ENCODE measurements at regions not wholly inside any gene's neighbourhood (a gene's known extent, or its start where the extent isn't known, plus 50 kb on each side); places are given as distances from the start of the nearest gene placed in this dataset.
"Not testable (repeated sequence)": the region's sequence is repeated elsewhere in the genome, so short reads cannot be mapped to it uniquely, and the experiment has no call there.

DNA sequence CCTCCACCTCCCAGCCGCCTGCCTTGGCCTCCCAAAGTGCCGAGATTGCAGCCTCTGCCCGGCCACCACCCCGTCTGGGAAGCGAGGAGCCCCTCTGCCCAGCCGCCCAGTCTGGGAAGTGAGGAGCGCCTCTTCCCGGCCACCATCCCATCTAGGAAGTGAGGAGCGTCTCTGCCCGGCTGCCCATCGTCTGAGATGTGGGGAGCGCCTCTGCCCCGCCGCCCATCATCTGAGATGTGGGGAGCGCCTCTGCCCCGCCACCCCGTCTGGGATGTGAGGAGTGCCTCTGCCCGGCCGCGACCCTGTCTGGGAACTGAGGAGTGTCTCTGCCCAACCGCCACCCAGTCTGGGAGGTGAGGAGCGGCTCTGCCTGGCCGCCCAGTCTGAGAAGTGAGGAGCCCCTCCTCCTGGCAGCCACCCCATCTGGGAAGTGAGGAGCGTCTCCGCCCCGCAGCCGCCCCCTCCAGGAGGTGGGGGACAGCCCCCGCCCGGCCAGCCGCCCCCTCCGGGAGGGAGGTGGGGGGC is 296.3 kb downstream of the HNRNPD start:
- DNase-seq (ENCODE audit: low read depth in 2 of 2) = not testable (repeated sequence)

DNA sequence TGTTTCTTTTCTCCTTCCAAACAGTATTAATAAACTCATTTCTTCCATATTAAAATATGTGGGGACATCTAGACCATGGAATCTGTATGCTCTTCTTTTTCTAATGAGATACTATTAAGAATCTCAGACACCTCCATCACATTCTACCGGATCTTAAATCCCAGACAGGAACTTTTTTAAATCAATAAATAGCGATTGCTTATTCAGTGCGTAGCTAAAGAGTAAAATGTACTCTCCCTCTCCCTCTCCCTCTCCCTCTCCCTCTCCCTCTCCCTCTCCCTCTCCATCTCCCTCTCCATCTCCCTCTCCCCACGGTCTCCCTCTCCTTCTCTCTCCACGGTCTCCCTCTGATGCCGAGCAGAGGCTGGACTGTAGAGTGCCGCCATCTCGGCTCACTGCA is 297.0 kb downstream of the HNRNPD start:
- DNase-seq (ENCODE audit: low read depth in 2 of 2) = no peak

DNA sequence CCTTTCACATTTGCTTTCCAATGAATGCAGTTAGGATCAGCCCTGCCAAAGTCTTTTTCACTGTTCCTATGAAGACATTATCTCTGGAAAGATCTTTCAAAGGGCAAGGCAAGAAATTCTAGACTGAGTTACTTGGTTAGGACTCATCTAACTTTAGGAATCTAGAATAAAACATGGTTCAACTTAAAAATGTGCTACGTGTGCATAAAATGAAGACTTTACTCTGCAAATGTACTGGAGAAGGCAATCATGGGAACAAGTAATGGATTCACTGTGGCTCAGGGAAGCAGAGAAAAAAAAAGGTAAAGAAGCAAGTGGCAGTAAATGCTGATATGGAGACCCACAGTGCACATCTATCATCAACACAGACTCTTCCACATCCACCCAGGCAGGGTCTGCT is 297.4 kb downstream of the HNRNPD start:
- no peak for DNase-seq (ENCODE audit: low read depth in 2 of 2)

GRCh38 chr4:82071951-82072350 is 301.8 kb downstream of the HNRNPD start:
- no peak for DNase-seq (ENCODE audit: low read depth in 2 of 2)

GRCh38 chr4:82069883-82070638 is 303.7 kb downstream of the HNRNPD start:
- DNase-seq (ENCODE audit: low read depth in 2 of 2) = no peak

DNA sequence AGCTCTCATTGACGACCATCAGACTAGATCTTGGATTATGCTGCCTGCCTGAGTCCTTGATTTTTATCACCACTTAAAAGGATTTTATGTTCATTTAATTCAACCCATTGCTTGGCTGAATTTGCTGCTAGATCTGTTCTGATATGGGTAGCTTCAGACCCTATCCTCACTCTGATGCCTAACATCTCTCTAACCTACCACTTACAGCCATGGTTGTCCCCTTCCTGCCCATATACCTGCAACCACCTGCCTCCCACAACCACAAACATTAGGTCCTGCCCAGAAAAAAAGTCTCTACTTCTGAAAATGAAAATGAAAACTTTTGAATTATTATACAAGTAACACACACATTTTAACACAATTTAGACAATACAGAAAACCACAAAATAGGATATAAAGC is 310.8 kb downstream of the HNRNPD start:
- no peak for DNase-seq (ENCODE audit: low read depth in 2 of 2)

- DNase-seq (ENCODE audit: low read depth in 2 of 2) = no peak
Observed at GRCh38 chr4:82057990-82058544, 315.7 kb downstream of the HNRNPD start.

- DNase-seq (ENCODE audit: low read depth in 2 of 2) = no peak
Observed at GRCh38 chr4:82055156-82055555, 318.6 kb downstream of the HNRNPD start.

- no peak for DNase-seq (ENCODE audit: low read depth in 2 of 2)
Observed at GRCh38 chr4:82053396-82053795, 320.4 kb downstream of the HNRNPD start.

GRCh38 chr4:82050796-82051195 is 323.0 kb downstream of the HNRNPD start:
- DNase-seq (ENCODE audit: low read depth in 2 of 2) = no peak

- DNase-seq (ENCODE audit: low read depth in 2 of 2) = no peak
Observed at GRCh38 chr4:82049294-82049693, 324.5 kb downstream of the HNRNPD start.

- DNase-seq (ENCODE audit: low read depth in 2 of 2) = no peak
Observed at GRCh38 chr4:82047731-82048130, 326.1 kb downstream of the HNRNPD start.

- DNase-seq (ENCODE audit: low read depth in 2 of 2) = no peak
Observed at GRCh38 chr4:82046796-82047195, 327.0 kb downstream of the HNRNPD start.

DNA sequence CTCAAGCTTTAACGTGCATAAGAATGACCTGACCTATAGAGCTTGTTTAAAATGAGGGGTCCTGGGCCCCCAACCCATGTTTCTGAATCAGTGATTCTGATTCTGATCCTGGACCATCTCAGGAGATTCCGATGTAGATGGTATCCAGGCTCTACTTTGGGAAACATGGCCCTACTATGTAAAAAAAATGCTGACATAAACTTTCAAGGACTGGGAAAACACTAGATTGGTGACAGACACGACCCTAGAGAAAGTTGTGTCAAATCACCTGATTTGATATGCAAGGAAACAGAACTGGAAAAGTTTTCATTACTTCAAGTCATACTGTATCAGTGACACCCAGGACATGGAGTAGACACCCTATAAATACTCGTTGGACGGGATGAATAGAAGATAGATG is 328.5 kb downstream of the HNRNPD start:
- DNase-seq (ENCODE audit: low read depth in 2 of 2) = no peak

GRCh38 chr4:82044141-82044993 is 329.4 kb downstream of the HNRNPD start:
- DNase-seq (ENCODE audit: low read depth in 2 of 2) = no peak

- no peak for DNase-seq (ENCODE audit: low read depth in 2 of 2)
Observed at GRCh38 chr4:82043809-82044137, 330.0 kb downstream of the HNRNPD start.

GRCh38 chr4:82043081-82043808 is 330.5 kb downstream of the HNRNPD start:
- no peak for DNase-seq (ENCODE audit: low read depth in 2 of 2)

DNA sequence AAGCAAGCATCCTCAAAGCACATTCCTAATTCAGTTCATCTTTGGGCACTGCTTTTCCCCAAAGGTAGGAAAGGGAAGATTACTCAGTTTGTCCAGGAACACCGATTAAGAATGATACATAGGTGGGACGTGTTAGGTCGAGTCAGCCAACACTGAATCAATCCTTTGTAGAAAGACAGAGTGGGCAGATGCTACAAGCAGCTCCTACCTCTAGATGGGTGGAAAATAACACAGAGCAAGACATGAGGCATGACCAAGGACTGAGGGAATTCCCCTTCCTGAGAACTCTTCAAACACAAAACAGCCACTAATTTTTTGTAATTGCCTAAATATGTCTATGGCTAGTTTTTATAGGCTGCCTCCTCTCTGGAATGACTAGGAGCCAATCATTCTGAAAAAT is 331.7 kb downstream of the HNRNPD start:
- DNase-seq (ENCODE audit: low read depth in 2 of 2) = no peak

GRCh38 chr4:82038936-82039335 is 334.9 kb downstream of the HNRNPD start:
- DNase-seq (ENCODE audit: low read depth in 2 of 2) = no peak

DNA sequence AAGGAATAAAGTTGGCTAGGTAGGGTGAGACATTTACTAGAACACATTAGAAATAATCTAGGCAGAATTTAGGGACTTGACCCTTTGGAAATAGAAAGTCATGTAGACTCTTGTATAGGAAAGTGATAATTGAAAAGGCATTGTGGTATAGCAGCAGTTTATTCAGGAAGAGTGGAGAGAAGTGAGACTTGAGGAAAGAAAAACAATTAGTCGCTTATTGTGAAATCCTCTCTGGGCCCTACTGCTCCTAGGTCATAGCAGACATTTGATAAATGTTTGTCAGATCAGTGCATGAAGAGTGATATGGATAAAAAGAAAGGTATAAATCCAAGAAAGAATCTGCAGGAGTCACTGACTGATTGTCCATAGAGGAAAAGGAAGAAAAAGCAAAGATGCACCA is 337.6 kb downstream of the HNRNPD start:
- DNase-seq (ENCODE audit: low read depth in 2 of 2) = no peak

DNA sequence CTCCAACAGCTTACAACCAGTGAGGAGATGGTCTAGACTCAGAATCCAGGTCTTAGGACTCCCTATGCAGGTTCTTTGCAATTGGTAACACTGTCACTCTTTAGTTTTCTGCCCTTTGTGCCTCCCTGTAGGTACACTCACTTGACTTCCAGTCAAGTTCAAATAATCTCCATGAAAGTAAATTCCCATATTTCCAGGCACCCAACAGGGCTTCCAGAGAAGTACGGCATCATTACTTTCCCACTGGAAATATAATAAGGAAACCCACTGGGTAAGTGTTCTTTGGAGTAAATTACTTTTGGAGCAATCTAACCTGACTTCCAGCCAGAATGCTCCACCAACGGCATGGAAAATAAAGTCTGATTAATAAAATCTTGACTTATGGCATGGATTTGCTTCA is 338.9 kb downstream of the HNRNPD start:
- DNase-seq (ENCODE audit: low read depth in 2 of 2) = no peak

DNA sequence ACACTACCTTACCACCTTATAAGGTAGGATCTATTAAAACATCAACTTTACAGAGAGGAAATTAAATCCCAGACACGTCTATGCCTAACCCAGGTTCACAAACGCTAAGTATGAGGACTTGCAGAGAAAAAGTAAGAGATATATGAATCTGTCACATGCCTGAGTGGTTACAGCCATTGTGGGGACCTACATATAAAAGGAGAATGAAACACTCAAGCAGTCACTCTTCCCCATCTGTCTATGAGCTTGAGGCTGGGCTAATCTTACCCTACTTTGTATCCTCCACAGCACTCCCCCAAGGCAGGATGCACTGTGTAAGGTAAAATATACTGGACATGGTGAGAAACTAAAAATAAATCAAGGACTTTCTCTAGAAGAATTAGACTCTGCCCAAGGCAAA is 339.9 kb downstream of the HNRNPD start:
- DNase-seq (ENCODE audit: low read depth in 2 of 2) = no peak

All from stimulated activated CD8-positive, alpha-beta memory T cell treated with anti-CD3 and anti-CD28 coated beads, Interleukin-7, amount 100 ng/mL, for 1 hour (primary cell).